ENCODE measurements at regions not wholly inside any gene's neighbourhood (a gene's known extent, or its start where the extent isn't known, plus 50 kb on each side); places are given as distances from the start of the nearest gene placed in this dataset.

DNA sequence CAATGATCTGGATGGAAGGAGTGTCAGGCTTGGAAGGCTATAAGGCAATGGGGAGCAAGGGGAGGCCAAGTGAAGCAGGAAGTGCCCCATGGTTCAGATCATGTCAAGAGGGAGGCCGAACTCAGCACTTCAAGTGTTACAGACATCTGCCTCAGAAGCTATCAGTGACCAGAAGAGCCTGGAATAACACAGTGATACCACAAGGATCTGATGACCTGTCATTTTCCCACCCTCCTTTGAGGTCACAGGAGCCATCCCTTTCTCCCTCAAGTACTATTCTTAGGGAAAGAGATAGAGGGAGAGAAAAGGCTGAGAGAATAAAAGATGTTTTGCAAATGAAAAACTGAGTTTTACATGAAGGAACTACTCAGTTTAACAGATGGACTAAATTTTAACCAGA is 454.8 kb downstream of the CSNK1G3 start:
- no peak for TF ChIP-seq CTCF (IDR thresholded peaks at IDR 0.05; ENCODE audit: extremely low read depth, low read depth, low read length)
- Histone ChIP-seq H3K4me3 (ENCODE audit: insufficient read depth, low read length) (no peak overlapping the region), H3K27ac (ENCODE audit: low read depth, low read length) (no peak overlapping the region), H4K20me1 (ENCODE audit: insufficient read depth, low read length) (no peaks in the 10 kb centered on the region), H3K4me2 (ENCODE audit: insufficient read depth, low read length) (no peak overlapping the region), H3K79me2 (ENCODE audit: insufficient read depth, low read length) (no peaks in the 10 kb centered on the region), H3K36me3 (ENCODE audit: insufficient read depth, low read length) (no peaks in the 10 kb centered on the region), H2AFZ (ENCODE audit: low read length) (no peak overlapping the region), H3K27me3 (ENCODE audit: insufficient read depth, low read length) (no peaks in the 10 kb centered on the region), H3K4me1 (ENCODE audit: insufficient read depth, low read length) (no peaks in the 10 kb centered on the region), H3K9me3 (ENCODE audit: low read depth, low read length) (no peaks in the 10 kb centered on the region)
- DNase-seq (ENCODE audit: insufficient read length, low spot score, missing footprints), result no peak

DNA sequence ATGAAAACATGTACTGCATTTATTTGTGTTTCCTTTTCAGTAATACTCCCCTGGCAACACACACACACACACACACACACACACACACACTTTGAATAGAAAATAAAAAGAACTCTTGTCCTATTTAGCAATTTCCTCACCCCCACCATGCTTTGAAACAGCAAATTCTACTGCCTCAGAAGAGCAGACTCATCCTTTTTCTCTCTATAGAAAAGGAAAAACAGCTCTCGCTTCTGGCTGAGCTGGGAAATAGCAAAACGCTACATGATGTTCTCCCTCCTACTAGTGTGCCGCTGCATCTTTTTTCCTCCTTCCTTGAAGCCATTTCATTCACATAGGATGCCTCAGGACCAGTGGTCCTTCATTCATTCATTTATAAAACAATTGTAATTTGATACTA is 453.6 kb downstream of the CSNK1G3 start:
- no peak for TF ChIP-seq CTCF (IDR thresholded peaks at IDR 0.05; ENCODE audit: extremely low read depth, low read depth, low read length)
- Histone ChIP-seq H3K27me3 (ENCODE audit: insufficient read depth, low read length) (no peaks in the 10 kb centered on the region), H3K4me2 (ENCODE audit: insufficient read depth, low read length) (no peak overlapping the region), H3K79me2 (ENCODE audit: insufficient read depth, low read length) (no peaks in the 10 kb centered on the region), H3K4me1 (ENCODE audit: insufficient read depth, low read length) (no peaks in the 10 kb centered on the region), H4K20me1 (ENCODE audit: insufficient read depth, low read length) (no peaks in the 10 kb centered on the region), H2AFZ (ENCODE audit: low read length) (no peak overlapping the region), H3K36me3 (ENCODE audit: insufficient read depth, low read length) (no peaks in the 10 kb centered on the region), H3K4me3 (ENCODE audit: insufficient read depth, low read length) (no peak overlapping the region), H3K9me3 (ENCODE audit: low read depth, low read length) (no peaks in the 10 kb centered on the region), H3K27ac (ENCODE audit: low read depth, low read length) (no peak overlapping the region)
- DNase-seq (ENCODE audit: insufficient read length, low spot score, missing footprints), result no peak

DNA sequence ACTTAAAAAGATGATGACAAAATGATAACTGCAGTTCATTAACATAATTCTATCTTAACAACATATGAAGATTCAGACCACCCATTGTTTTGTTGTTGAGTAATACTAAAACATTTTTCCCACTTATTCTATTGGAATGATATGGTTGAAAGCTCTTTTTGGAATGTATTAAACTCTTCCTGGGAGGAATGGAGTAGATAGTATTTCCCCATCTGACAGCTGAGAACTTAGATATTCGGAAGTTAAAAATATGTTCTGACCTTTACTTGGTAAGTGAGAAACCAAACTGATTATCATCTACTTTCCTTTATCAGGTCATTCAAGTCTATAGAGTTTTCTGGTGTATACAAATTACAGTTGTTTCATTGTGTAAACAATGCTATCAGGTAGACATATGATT is 452.9 kb downstream of the CSNK1G3 start:
- Histone ChIP-seq H3K27ac (ENCODE audit: low read depth, low read length) (no peak overlapping the region), H3K4me1 (ENCODE audit: insufficient read depth, low read length) (no peaks in the 10 kb centered on the region), H3K79me2 (ENCODE audit: insufficient read depth, low read length) (no peaks in the 10 kb centered on the region), H3K9me3 (ENCODE audit: low read depth, low read length) (no peaks in the 10 kb centered on the region), H3K36me3 (ENCODE audit: insufficient read depth, low read length) (no peaks in the 10 kb centered on the region), H2AFZ (ENCODE audit: low read length) (no peak overlapping the region), H4K20me1 (ENCODE audit: insufficient read depth, low read length) (no peaks in the 10 kb centered on the region), H3K27me3 (ENCODE audit: insufficient read depth, low read length) (no peaks in the 10 kb centered on the region), H3K4me3 (ENCODE audit: insufficient read depth, low read length) (no peak overlapping the region), H3K4me2 (ENCODE audit: insufficient read depth, low read length) (no peak overlapping the region)
- no peak for DNase-seq (ENCODE audit: insufficient read length, low spot score, missing footprints)
- TF ChIP-seq CTCF (IDR thresholded peaks at IDR 0.05; ENCODE audit: extremely low read depth, low read depth, low read length), result no peak

GRCh38 chr5:123960526-123960925 is 448.5 kb downstream of the CSNK1G3 start:
- Histone ChIP-seq H3K4me3 (ENCODE audit: insufficient read depth, low read length) (no peak overlapping the region), H3K27me3 (ENCODE audit: insufficient read depth, low read length) (no peaks in the 10 kb centered on the region), H3K4me2 (ENCODE audit: insufficient read depth, low read length) (no peak overlapping the region), H2AFZ (ENCODE audit: low read length) (no peak overlapping the region), H3K27ac (ENCODE audit: low read depth, low read length) (no peak overlapping the region), H4K20me1 (ENCODE audit: insufficient read depth, low read length) (no peaks in the 10 kb centered on the region), H3K79me2 (ENCODE audit: insufficient read depth, low read length) (no peaks in the 10 kb centered on the region), H3K36me3 (ENCODE audit: insufficient read depth, low read length) (no peaks in the 10 kb centered on the region), H3K4me1 (ENCODE audit: insufficient read depth, low read length) (no peaks in the 10 kb centered on the region), H3K9me3 (ENCODE audit: low read depth, low read length) (no peaks in the 10 kb centered on the region)
- DNase-seq (ENCODE audit: insufficient read length, low spot score, missing footprints), result no peak
- TF ChIP-seq CTCF (IDR thresholded peaks at IDR 0.05; ENCODE audit: extremely low read depth, low read depth, low read length), result no peak
